NK-92 treated with Interleukin-12 subunit alpha and Interleukin-12 subunit beta, amount 100 ng/mL, for 24 hours (cell line): ENCODE measurements at regions not wholly inside any gene's neighbourhood (a gene's known extent, or its start where the extent isn't known, plus 50 kb on each side); places are given as distances from the start of the nearest gene placed in this dataset.
"Not testable (repeated sequence)": the region's sequence is repeated elsewhere in the genome, so short reads cannot be mapped to it uniquely, and the experiment has no call there.

Source experiments
- DNase-seq: peaks from one replicate; lab custom pipeline; 2025; lab: John Stamatoyannopoulos, UW

DNA sequence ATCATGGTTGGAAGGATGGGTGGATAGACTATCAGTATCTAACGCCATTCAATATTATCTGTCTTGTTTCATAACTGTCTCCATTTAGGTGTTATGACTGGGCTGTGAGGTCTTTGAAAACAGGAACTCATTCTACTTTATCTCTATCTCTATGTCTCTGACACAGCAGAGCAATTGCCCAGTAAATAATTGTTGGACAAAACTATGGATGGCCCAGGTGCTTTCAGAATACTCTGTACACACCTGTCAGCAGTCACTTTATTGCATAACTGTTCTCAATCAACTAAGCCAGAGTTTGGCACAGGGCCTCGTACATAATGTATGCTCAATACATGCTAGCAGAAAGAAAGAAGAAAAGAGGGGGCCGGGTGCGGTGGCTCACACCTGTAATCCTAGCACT lies 210.3 kb downstream of the OPA1 start:
- no peak for DNase-seq

DNA sequence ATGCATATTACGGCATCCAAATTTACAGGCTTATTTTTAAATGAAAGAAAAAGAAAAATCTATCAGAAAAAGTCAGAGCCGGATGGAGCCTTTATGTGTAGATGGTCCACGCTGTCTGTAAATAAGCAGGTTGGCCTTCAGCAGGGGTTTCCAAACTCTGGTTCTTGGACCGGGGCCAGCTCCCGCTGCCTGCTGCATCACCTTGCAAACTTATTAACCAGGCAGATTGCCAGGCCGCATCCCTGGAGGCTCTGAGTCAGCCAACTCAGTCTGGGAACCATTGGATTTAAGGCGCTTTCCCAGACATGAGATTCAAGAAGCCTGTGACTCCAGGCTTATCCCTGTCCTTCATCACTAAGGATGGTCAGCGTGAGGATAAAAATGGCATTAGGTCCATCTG lies 212.4 kb downstream of the OPA1 start:
- no peak for DNase-seq

DNA sequence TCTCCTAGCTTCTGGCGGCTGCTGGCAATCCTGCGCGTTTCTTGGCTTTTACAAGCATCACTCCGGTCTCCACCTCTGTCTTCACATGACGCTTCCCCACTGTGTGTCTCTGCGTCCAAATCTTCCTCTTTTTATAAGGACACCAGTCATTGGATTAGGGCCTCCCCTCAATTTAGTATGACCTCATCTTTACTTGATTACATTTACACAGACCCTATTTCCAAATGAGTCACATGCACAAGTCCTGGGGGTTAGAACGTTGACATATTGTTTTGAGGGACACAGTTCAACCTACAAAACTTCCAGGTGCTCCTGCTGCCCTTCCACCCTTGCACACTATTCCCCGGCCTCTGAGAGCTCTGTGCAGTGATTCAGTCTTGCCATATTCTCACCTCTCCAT lies 215.3 kb downstream of the OPA1 start:
- no peak for DNase-seq

DNA sequence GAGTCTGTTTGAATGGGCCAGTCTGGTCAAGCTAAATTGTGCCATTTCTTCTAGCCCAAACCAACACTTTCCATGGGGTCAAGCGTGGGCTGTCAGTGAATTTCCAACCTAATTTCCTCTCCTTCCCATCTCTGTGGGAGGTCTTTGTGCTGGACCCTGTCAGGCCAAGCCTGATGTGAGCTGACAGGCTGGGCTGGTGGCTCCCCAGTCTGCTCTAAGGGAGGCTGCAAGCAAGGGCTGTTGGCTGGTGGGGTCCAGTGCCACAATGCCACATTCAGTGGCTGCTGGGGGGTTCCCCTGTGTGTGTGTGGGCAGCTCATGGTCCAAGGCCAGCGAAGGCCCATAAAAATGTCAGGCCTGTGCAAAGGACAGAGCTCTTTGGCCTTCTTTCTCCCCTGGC lies 216.1 kb downstream of the OPA1 start:
- DNase-seq = no peak

DNA sequence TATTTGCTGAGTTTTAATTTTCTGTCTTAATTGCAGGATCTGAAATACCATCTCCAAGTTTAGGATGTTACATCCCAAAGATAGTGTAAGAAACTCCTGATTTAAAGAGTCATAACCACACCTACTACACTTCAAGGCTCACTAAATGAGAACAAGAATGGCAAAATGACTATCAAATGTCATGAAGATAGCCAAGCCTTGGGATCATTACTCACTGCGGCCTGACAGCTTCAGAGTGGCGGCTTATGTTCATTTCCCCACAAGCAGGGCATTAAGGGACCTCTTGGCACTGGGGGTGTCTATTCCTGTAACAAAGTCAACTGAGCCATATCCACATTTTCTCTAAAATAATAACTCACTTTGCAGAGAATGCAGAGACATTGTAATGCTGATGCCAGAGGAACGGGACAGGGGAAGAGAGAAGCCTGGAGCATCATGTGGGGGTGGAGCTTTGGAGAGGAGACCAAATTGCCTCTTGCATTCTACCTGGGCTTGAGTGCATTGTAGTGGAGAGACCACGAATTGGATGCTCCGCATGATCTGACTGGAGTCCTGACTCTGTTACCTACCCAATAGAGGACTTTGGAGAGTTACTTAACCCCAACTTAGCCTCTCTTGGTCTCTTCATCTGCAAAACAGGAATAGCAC lies 219.2 kb downstream of the OPA1 start:
- DNase-seq = no peak

DNA sequence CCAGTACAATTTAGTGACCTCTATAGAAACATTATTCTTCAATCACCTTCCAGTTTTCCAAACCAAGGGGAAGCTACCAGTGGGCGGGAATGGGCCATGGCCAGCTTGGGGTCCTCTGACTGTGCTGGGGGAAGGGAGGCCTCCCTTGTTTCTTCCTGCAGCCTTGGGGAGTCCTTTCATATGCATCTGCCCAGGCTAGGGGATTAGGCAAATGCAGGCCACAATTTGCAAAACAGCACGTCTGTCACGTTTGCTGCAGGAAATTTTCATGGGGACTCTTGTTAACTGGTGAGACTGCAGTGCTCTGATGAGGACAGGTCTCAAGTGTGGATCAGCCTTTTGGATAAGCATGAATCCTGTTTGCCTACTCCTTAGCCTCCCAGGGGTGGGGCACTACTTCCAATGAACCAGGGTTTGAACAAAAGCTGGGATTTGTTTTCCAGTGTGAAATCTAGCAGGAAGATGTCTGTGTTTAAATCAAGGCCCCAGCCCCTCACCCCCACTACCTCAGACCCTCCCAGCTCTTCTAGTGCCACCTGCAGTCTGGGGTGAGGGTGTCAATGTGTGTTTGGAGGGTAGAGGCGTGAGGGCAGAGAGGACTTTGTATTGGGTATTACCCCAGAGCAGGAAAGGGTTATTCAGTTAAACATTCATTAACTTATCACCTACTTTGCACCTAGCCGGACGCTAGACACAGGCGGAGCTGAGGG lies 219.9 kb downstream of the OPA1 start:
- no peak for DNase-seq

DNA sequence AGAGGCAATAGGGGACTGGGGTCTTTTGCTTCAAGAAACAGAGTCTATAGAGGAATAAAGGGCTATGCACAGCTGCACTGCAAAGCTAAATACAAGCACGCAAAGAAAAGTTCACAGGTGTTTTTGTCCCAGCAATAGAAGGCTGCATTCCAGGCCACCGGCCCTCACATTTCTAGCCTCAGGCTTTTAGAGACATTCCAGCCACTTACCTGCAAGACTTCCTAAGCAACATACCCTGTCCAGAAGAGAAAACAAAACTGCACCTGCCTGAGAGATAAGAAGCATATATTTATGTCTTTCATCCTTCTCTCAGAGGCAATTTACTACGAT lies 220.5 kb downstream of the OPA1 start:
- DNase-seq = no peak

DNA sequence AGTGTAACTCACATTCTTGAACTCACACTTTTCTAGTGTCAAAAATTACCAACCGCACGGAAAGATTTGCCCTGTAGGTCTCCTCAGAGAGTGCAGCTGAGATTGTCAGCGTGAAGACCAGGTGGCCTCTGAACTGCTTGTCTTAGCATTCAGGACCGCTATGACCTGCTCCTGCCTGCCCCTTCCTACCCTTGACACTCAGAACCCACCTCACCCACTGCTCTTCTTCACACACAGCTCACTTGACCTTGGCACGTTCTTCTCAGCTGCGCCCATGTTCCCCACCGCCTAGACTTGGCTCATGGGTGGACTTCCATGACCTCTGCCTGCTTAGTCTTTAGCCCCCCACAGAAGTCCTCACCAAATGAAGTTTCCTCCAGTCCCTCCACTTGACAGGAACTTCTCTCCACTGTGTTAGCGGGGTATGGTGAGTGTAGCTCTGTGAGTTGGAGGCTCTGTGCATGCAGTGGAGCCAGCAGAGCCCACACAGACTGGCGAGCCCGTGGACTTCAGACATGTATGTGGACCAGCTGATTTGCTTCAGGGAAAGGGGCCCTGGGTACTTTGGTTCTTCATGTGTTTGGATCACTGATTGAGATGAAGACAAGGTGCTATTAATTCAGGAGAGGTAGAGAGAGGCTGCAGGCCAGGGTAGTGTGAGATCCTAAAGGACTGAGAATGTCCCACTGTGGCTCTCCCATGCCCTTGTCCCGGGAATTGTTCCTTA lies 221.3 kb downstream of the OPA1 start:
- no peak for DNase-seq

DNA sequence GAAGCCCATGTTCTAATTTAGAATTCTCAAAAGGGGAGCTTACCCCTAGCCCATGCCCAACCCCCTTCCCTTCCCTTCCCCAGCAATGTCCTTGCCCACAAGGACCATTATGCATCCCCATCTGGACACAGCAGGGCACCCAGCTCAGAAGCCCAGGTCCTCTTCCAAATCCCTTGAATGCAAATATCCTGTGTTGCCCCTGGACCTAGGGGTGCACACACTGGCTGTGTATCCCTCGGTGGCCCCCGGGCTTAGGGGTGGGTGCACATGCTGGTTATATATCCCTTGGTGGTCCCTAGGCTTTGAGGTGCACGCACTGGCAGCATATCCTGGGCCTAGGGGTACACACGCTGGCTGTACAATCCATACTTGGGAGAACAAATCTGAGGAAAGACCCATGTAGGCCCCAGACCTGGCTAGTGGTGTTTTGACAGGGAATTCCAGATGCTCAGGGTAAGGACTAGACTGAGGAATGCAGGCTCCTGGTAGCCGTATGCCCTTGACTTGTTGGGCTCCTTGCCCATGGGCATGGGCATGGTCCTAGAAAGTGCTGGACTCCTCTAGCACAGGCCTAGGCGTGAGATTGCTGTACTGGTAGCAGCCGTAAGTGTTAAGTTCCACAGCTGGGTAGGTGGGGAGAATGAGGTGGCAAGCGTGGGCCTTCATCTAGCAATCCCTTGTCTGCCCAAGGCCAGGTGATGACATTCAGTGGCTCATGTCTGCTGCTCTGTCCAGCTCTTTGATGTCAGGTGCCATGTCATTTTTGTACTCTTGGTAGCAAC lies 222.4 kb downstream of the OPA1 start:
- no peak for DNase-seq

DNA sequence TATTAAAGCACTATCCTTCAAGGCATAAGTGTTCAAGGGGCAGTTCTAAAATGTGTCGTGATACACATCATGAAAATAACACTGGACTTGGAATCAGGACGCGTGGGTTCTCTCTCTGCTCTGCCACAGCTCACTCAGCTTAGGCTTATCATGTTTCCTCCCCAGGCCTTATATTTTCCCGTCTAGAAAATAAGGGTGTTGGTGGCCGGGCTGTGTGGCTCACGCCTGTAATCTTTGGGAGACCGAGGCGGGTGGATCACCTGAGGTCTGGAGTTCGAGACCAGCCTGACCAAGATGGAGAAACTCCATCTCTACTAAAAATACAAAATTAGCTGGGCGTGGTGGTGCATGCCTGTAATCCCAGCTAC lies 223.0 kb downstream of the OPA1 start:
- DNase-seq = no peak

DNA sequence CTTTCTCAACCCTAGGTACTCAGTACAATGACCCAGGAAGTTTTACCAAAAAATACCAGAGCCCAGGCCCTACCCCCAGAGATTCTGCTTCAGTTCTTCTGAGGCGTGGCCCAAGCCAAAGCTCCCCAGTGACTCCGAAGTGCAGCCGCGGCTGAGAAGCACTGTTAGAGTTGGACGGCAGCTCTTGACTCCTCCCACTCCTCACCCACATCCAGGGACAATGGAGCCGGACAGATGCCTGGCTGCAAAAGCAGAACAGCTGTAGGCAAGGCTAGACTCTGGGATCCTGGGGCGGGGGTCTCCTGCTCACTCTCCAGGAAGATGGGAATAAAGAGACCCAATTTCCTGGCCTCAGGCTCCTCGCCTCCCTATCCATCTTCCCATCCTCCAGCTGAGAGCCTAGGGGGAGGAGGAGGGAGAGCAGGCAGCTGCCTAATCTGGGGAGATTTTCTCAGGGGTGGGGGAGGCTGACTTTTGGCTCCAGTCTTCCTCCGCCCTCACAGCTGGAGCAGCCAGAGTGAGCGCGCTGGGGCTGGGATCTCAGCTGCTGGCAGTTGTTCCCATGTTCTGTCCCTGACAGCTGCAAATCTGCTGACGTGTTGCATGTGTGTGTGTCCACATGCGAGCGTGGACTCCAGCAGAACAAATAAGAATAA lies 223.8 kb downstream of the OPA1 start:
- no peak for DNase-seq

DNA sequence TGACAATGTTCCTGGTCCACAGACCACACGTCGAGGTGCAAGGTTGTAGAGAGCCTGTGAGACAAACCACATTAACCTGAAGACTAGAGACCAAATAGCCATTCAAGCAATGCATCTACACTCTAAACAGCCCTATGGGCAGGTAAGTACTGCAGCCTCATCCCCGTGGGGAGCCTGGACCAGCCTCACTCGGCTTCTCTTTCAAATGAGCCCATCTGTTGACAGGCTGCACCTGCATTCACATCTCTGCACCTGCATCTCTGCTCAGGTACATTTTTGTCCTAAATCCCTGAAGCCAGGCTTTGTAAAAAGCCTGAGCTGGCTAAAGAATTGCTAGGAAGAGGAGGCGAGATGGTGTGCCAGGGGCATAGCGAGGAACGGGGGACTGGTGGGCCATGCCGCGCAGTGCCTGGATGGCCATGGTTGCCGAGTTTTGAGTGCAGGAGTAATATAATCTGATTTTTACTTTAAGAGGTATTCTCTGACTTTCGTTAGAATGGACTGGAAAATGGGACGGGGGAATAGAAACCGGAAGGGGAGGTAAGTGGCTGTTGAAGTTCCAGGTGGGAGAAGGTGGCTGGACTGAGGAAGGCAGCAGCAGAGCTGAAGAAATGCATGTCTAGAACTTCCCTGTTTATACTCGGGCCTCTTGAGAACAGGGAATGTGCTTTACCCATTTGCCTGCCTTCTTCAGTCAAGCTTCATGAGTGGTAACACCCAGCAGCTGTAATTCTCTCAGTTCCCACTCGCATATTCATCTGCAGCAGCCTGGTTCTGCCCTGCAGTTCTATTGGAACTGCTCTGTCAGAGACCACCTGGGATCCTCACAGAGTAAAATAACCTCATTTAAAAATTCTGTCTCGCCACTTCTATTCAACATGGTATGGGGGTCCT lies 226.4 kb downstream of the OPA1 start:
- no peak for DNase-seq

DNA sequence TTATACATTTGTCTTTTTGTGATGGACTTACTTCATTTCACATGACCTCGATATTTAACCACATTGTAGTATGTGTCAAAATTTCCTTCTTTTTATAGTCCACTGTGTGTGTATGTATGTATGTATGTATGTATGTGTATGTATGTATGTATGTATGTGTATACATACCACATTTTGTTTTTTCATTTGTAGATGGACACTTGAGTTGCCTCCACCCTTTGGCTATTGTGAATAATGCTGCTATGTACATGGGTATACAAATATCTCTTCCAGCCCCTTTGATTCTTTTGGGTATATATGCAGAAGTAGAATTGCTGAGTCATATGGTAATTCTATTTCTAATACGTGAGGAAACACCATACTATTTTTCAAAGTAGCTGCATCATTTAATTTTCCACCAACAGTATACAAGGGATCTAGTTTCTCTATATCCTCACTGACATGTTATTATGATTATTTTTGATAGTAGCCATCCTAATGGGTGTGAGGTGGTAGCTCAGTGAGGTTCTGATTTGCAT lies 228.2 kb downstream of the OPA1 start:
- no peak for DNase-seq

DNA sequence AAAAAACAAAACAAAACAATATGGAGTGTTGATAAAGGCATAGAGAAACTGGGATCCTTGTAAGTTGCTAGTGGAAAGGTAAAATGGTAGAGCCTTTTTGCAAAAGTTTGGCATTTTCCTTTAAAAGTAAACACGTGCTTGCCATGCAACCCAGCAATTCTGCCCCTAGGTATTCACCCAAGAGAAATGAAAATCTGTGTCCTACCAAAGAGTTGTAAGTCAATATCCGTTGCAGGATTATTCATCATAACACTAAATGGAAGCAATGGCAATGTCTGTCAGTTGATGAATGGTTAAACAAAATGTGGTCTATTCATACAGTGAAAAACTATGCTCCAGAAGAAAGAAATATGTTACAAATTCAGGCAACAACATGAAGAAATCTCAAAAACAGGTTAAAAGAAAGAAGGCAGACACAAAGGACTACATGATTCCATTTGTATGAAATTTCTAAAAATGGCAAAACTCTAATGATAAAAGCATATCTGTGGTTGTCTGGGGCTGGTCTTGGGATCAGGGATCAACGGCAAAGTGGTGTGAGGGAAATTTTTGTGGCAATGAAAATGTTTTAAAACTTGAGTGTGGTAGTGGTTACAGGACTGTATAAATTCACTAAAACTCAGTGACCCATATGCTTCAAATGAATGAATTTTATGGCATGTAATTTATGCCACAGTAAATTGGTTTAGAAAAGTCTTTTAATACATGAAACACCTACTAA lies 229.6 kb downstream of the OPA1 start:
- no peak for DNase-seq

DNA sequence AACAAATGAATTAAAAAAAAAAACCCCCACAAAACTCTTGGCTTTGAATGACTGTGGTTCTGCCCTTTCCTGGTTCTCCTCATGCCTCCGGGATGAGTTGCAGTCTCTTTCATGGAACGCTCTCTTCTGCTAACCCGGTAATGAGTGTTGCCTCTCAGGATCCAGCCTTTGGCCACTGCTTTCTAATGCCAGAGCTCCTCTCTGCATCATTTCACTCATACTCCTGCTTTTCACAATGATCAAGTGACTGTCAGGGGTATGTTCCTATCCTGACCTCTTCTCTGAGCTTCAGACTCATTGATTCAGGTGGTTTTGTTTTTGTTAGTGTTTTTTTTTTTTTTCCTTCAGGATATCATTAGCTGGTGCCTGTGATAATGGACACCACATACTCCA lies 230.2 kb downstream of the OPA1 start:
- DNase-seq = not testable (repeated sequence)

DNA sequence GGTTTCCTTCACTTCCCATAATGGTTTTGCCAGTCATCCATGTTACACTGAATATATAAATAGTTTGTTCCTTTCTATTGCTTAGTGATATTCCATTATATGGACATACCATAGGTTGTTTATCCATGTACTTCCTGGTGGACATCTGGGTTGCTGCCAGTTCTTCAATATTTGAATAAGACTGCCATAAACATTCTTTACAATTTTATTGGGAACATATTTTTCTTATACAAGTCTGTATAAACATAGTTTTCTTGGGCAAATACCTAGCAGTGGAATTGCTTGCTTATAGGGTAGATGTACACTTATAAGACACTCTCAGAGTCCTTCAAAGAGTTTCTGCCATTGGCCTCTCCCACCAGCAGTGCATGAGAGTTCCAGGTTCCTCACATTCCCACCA lies 231.4 kb downstream of the OPA1 start:
- DNase-seq = no peak

DNA sequence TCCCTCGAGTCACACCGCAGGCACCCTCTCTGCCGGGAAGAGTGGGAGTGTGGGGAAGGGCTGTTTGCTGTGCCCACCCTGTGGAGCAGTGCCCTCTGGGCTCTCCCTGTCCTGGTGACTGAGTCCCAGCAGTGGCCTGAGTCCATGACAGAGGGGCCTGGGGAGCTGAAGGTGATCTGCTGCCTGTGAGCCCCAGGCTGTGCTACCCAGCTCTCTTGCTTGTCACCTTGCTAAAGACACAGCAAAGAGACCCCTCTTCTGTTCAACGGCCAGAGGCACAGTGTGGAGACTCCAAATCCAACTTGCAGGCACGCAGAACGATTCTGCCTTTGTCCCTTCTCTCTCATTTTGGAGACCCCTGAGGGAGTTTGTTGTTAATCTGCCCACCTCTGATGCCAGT lies 232.6 kb downstream of the OPA1 start:
- DNase-seq = no peak

DNA sequence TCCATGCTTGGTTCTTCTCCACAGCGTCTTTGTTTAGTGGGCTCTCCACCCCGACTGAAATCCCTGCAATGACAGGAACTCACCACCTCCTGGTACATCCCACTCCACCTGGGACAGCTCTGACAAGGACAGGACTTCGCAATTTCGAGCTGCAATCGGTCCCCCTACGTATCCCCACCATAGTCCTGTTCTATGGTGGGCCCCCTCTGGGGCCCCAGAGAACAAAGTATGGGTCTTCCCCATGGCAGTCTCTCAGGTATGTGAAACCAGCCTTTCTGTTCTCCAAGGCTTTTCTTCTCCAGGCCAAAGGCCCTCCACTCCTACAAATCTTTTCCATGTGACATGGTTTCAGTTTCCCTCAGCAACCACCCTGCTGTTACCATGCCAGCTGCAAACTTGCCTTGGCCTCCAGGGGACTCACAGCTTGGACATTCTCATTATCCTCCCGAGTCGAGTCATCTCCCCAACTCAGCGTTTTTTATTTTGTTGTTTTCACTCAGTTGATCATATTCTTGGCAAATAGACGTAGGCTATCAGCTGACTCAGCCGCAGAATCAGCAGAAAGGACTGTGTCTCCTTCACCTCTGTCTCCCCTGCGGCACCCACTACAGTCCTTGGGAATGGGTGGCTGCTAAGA lies 233.3 kb downstream of the OPA1 start:
- DNase-seq = no peak

DNA sequence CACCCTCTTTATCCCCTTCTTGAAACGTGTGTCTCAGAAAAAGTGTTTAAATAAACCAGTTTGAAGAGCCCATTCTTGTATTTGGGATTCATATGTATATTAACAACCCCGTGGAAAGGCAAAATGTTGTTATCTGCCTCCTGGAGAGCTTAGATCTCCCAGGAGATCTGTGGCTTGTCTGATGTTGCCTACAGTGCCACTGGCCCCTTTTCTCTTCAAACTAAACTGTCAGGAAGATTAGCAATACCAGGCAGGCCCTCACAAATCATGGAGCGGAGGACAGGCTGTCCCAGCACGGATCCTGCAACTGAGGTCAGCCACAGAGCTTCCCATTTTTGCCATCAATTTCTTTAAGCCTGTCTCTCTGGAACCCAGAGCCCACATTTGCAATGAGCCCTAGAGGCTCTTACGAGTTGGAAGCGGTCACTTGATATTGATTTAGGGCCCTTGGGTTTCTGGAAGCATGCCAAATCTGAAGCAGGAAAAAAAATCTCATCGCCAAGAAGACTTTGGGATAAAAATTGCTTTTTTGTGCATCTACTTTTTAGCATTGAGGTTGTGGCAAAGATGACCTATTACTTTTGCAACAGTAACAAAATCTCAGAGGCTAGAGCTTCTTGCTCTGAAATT lies 234.1 kb downstream of the OPA1 start:
- DNase-seq = no peak
